ENCODE measurements at regions not wholly inside any gene's neighbourhood (a gene's known extent, or its start where the extent isn't known, plus 50 kb on each side); places are given as distances from the start of the nearest gene placed in this dataset.

DNA sequence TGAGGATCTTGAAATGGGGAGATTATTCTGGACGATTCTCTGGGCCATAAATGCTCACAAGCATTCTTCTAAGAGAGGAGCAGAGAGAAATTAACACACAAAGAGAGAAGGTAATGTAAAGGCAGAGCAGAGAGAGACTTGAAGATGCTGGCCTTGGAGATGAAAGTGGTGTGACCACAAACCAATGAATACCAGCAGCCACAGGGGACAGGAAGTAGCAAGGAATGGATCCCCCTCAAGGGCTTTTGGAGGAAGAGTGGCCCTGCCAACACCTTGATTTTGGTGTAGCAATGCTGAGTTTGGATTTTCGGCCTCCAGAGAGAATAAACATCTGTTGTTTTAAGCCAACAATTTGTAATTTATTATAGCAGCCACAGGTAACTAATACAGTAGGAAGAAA is 1155.6 kb downstream of the TYW1 start:
- no peak for DNase-seq (ENCODE audit: low spot score)
- Histone ChIP-seq H3K36me3 (ENCODE audit: insufficient read depth, low read length, poor library complexity, severe bottlenecking) (no peaks in the 10 kb centered on the region), H3K27me3 (replicated peaks; ENCODE audit: insufficient read depth, low read depth, low read length, poor library complexity) (no peaks in the 10 kb centered on the region), H3K27ac (ENCODE audit: low read depth, low read length, poor library complexity, severe bottlenecking) (no peak overlapping the region), H3K4me1 (ENCODE audit: insufficient read depth, low read length, poor library complexity, severe bottlenecking) (no peaks in the 10 kb centered on the region), H3K4me3 (ENCODE audit: low read depth, low read length, poor library complexity, severe bottlenecking) (no peak overlapping the region), H3K9me3 (ENCODE audit: low read depth, low read length, poor library complexity, severe bottlenecking) (no peaks in the 10 kb centered on the region)
- intact Hi-C loops (cut with micrococcal nuclease; ENCODE audit: unreplicated experiment): no loop called here
- CTCF ChIA-PET: no interaction called here
- POLR2A ChIA-PET (ENCODE audit: low non-redundant PET): no interaction called here
- no TSS peak for BruUV-seq (replicated peaks)
- TF ChIP-seq EZH2 (IDR thresholded peaks at IDR 0.05; ENCODE audit: borderline replicate concordance, low read depth, low read length, poor library complexity, severe bottlenecking): no peak
- TF ChIP-seq, protein P1, sequence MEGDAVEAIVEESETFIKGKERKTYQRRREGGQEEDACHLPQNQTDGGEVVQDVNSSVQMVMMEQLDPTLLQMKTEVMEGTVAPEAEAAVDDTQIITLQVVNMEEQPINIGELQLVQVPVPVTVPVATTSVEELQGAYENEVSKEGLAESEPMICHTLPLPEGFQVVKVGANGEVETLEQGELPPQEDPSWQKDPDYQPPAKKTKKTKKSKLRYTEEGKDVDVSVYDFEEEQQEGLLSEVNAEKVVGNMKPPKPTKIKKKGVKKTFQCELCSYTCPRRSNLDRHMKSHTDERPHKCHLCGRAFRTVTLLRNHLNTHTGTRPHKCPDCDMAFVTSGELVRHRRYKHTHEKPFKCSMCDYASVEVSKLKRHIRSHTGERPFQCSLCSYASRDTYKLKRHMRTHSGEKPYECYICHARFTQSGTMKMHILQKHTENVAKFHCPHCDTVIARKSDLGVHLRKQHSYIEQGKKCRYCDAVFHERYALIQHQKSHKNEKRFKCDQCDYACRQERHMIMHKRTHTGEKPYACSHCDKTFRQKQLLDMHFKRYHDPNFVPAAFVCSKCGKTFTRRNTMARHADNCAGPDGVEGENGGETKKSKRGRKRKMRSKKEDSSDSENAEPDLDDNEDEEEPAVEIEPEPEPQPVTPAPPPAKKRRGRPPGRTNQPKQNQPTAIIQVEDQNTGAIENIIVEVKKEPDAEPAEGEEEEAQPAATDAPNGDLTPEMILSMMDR (conservative IDR thresholded peaks at IDR 0.05; ENCODE audit: low read depth, low read length): no peak

DNA sequence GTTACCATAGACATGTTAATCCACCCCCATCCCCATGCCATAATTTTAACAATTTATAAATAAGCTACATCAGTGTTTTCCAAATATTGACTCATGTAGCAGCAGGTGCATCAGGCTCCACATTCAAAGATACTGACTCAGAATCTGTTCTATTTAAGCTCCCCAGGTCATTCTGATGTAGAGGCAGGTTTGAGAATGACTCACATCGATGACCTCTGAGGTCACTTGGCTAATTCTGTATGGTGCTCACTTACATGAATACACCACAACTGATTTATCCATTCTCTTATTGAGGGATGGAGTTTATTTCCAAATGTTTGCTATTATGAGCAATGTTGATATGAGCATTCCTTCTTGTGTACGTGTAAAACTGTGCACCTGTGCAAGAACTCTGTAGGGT is 1159.0 kb downstream of the TYW1 start:
- CTCF ChIA-PET: no interaction called here
- Histone ChIP-seq H3K27ac (ENCODE audit: low read depth, low read length, poor library complexity, severe bottlenecking) (no peak overlapping the region), H3K4me3 (ENCODE audit: low read depth, low read length, poor library complexity, severe bottlenecking) (no peak overlapping the region), H3K27me3 (replicated peaks; ENCODE audit: insufficient read depth, low read depth, low read length, poor library complexity) (no peaks in the 10 kb centered on the region), H3K4me1 (ENCODE audit: insufficient read depth, low read length, poor library complexity, severe bottlenecking) (no peaks in the 10 kb centered on the region), H3K9me3 (ENCODE audit: low read depth, low read length, poor library complexity, severe bottlenecking) (no peaks in the 10 kb centered on the region), H3K36me3 (ENCODE audit: insufficient read depth, low read length, poor library complexity, severe bottlenecking) (no peaks in the 10 kb centered on the region)
- TF ChIP-seq, protein P1 (conservative IDR thresholded peaks at IDR 0.05; ENCODE audit: low read depth, low read length): no peak
- no peak for TF ChIP-seq EZH2 (IDR thresholded peaks at IDR 0.05; ENCODE audit: borderline replicate concordance, low read depth, low read length, poor library complexity, severe bottlenecking)
- DNase-seq (ENCODE audit: low spot score): no peak
- BruUV-seq (replicated peaks): no TSS peak
- POLR2A ChIA-PET (ENCODE audit: low non-redundant PET): no interaction called here
- intact Hi-C loops (cut with micrococcal nuclease; ENCODE audit: unreplicated experiment): no loop called here

DNA sequence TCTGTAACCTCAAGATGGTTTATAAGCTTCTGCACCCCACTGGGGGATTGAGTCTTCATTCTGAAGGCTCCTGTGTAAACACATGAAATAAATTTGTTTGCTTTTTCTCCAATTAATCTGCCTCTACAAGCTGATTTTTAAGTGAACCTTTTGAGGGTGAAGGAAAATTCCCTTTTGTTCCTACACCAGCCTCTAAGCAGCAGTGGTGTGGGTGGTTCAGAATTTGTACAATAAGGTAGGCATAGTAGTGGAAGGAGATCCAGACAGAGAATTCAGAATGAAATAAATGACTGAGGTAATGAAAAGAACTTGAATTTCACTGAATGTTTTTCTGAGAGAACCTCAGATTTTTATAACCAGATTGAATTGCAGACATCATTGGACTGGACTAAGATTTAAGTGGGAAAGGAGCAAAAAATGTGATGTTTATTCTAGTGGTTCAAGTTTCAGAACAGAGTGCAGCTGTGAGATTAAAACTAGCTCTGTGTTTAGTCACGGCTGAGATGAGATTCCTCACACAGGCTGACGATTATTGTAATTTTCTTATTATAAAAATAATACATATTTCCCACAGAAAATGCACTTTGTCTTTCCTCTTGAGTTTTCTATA is 1162.2 kb downstream of the TYW1 start:
- POLR2A ChIA-PET (ENCODE audit: low non-redundant PET): no interaction called here
- Histone ChIP-seq H3K9me3 (ENCODE audit: low read depth, low read length, poor library complexity, severe bottlenecking) (no peaks in the 10 kb centered on the region), H3K27ac (ENCODE audit: low read depth, low read length, poor library complexity, severe bottlenecking) (no peak overlapping the region), H3K27me3 (replicated peaks; ENCODE audit: insufficient read depth, low read depth, low read length, poor library complexity) (no peaks in the 10 kb centered on the region), H3K4me1 (ENCODE audit: insufficient read depth, low read length, poor library complexity, severe bottlenecking) (no peaks in the 10 kb centered on the region), H3K36me3 (ENCODE audit: insufficient read depth, low read length, poor library complexity, severe bottlenecking) (no peaks in the 10 kb centered on the region), H3K4me3 (ENCODE audit: low read depth, low read length, poor library complexity, severe bottlenecking) (no peak overlapping the region)
- no TSS peak for BruUV-seq (replicated peaks)
- no peak for DNase-seq (ENCODE audit: low spot score)
- TF ChIP-seq EZH2 (IDR thresholded peaks at IDR 0.05; ENCODE audit: borderline replicate concordance, low read depth, low read length, poor library complexity, severe bottlenecking): no peak
- TF ChIP-seq, protein P1 (conservative IDR thresholded peaks at IDR 0.05; ENCODE audit: low read depth, low read length): no peak
- CTCF ChIA-PET: no interaction called here
- intact Hi-C loops (cut with micrococcal nuclease; ENCODE audit: unreplicated experiment): no loop called here

Data from A673 (cell line).